Parathyroid adenoma (tissue), 2 donors: ENCODE measurements at regions not wholly inside any gene's neighbourhood (a gene's known extent, or its start where the extent isn't known, plus 50 kb on each side); places are given as distances from the start of the nearest gene placed in this dataset.

Experiments
- H2AFZ ChIP-seq: fragments of 300-600 bp; sonication (generic); one replicate; pipeline ENCODE4 v1.7.0; 2017; ENCODE audit warnings: antibody characterized with exemption, mild to moderate bottlenecking
- H3K27ac ChIP-seq: fragments of 300-600 bp; sonication (generic); one replicate; pipeline ENCODE4 v1.7.0; 2017
- H3K27me3 ChIP-seq: fragments of 300-600 bp; sonication (generic); one replicate; pipeline ENCODE4 v1.7.0; 2017; ENCODE audit warnings: low read length; ENCODE audit not compliant: control insufficient read depth, insufficient read depth
- H3K36me3 ChIP-seq: fragments of 300-600 bp; sonication (generic); one replicate; pipeline ENCODE4 v1.7.0; 2017; ENCODE audit warnings: low read length; ENCODE audit not compliant: control insufficient read depth, insufficient read depth
- H3K4me1 ChIP-seq: fragments of 300-600 bp; sonication (generic); one replicate; pipeline ENCODE4 v1.7.0; 2017; ENCODE audit warnings: control low read depth
- H3K4me2 ChIP-seq: fragments of 300-600 bp; sonication (generic); one replicate; pipeline ENCODE4 v1.7.0; 2017; ENCODE audit warnings: low read length
- H3K4me3 ChIP-seq: fragments of 300-600 bp; sonication (generic); one replicate; pipeline ENCODE4 v1.7.0; 2017; ENCODE audit warnings: low read depth, low read length
- H3K79me2 ChIP-seq: fragments of 300-600 bp; sonication (generic); one replicate; pipeline ENCODE4 v1.7.0; 2017; ENCODE audit warnings: control low read depth
- H3K9ac ChIP-seq: fragments of 300-600 bp; sonication (generic); one replicate; pipeline ENCODE4 v1.7.0; 2017; ENCODE audit warnings: mild to moderate bottlenecking
- H3K9me3 ChIP-seq: fragments of 300-600 bp; sonication (generic); one replicate; pipeline ENCODE4 v1.7.0; 2017; ENCODE audit warnings: low read length; ENCODE audit not compliant: control insufficient read depth
- CTCF ChIP-seq: fragments of 300-600 bp; sonication (generic); IDR thresholded peaks from one replicate; pipeline ENCODE4 v1.7.0; 2017; ENCODE audit warnings: antibody characterized with exemption, mild to moderate bottlenecking
- donor health status: primary hyperparathyroidism.

- Histone ChIP-seq H3K27me3 (no peaks in the 10 kb centered on the region), H3K4me3 (no peak overlapping the region), H3K9ac (no peak overlapping the region), H3K4me2 (no peak overlapping the region), H3K9me3 (no peaks in the 10 kb centered on the region), H3K36me3 (no peaks in the 10 kb centered on the region), H3K27ac (no peak overlapping the region), H3K4me1 (peaks cover 11% of the 10 kb centered on the region), H2AFZ (no peak overlapping the region), H3K79me2 (no peaks in the 10 kb centered on the region)
- no peak for TF ChIP-seq CTCF
Measured at GRCh38 chr17:15894913-15895658, 49.8 kb upstream of the ADORA2B start.
